Type B pancreatic cell (in vitro differentiated cells): ENCODE measurements at regions not wholly inside any gene's neighbourhood (a gene's known extent, or its start where the extent isn't known, plus 50 kb on each side); places are given as distances from the start of the nearest gene placed in this dataset.

Experiments used
- DNase-seq: peaks from one replicate; pipeline ENCODE4 v3.0.0; 2021; ENCODE audit warnings: mixed read lengths; ENCODE audit not compliant: unreplicated experiment; ENCODE audit errors: extremely low spot score
- H3K27ac Mint-ChIP-seq: 2 replicates; pipeline ENCODE4 v1.8.0; 2021; ENCODE audit warnings: mild to moderate bottlenecking, mixed read lengths
- H3K27me3 Mint-ChIP-seq: 2 replicates; pipeline ENCODE4 v1.8.0; 2021; ENCODE audit warnings: mixed read lengths
- H3K36me3 Mint-ChIP-seq: 2 replicates; pipeline ENCODE4 v1.8.0; 2021; ENCODE audit warnings: mixed read lengths
- H3K4me1 Mint-ChIP-seq: one replicate; pipeline ENCODE4 v1.8.0; 2021; ENCODE audit warnings: mixed read lengths; ENCODE audit not compliant: unreplicated experiment
- H3K4me3 Mint-ChIP-seq: 2 replicates; pipeline ENCODE4 v1.8.0; 2021; ENCODE audit warnings: mild to moderate bottlenecking, mixed read lengths
- H3K9me3 Mint-ChIP-seq: 2 replicates; pipeline ENCODE4 v1.8.0; 2021; ENCODE audit warnings: mixed read lengths
- TF ChIP-seq, protein P1 (sequence below): fragments of 200-600 bp; sonication (generic); conservative IDR thresholded peaks from 2 replicates; pipeline ENCODE4 v1.5.0; 2021; ENCODE audit warnings: antibody characterized with exemption, mild to moderate bottlenecking

DNA sequence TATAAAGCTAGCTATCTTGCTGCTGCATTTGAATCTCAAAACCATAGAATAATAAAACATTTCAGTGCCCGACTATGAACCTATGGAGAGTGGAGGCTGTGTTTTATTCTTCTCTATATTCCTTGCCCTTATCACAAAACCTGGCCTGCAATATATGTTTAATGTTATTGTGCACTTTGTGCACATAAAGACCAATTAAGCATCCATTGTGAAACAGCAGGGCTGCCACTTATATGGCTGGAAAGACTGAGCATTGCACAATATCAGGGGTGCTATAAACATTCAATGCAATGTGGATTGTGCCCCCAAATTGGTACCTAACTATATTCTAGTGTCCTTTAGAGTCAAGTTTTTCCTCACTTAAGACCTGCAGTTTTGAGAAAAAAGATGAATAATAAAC, 83.2 kb downstream of the RDH14 start:
- H3K4me3 Mint-ChIP-seq: no peak overlapping the region
- H3K9me3 Mint-ChIP-seq: no peaks in the 10 kb centered on the region
- peaks cover 24% of the 10 kb centered on the region for H3K27me3 Mint-ChIP-seq
- peaks cover 31% of the 10 kb centered on the region for H3K4me1 Mint-ChIP-seq
- no peak overlapping the region for H3K27ac Mint-ChIP-seq
- no peaks in the 10 kb centered on the region for H3K36me3 Mint-ChIP-seq
- TF ChIP-seq, protein P1, sequence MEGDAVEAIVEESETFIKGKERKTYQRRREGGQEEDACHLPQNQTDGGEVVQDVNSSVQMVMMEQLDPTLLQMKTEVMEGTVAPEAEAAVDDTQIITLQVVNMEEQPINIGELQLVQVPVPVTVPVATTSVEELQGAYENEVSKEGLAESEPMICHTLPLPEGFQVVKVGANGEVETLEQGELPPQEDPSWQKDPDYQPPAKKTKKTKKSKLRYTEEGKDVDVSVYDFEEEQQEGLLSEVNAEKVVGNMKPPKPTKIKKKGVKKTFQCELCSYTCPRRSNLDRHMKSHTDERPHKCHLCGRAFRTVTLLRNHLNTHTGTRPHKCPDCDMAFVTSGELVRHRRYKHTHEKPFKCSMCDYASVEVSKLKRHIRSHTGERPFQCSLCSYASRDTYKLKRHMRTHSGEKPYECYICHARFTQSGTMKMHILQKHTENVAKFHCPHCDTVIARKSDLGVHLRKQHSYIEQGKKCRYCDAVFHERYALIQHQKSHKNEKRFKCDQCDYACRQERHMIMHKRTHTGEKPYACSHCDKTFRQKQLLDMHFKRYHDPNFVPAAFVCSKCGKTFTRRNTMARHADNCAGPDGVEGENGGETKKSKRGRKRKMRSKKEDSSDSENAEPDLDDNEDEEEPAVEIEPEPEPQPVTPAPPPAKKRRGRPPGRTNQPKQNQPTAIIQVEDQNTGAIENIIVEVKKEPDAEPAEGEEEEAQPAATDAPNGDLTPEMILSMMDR: no peak
- DNase-seq: no peak

DNA sequence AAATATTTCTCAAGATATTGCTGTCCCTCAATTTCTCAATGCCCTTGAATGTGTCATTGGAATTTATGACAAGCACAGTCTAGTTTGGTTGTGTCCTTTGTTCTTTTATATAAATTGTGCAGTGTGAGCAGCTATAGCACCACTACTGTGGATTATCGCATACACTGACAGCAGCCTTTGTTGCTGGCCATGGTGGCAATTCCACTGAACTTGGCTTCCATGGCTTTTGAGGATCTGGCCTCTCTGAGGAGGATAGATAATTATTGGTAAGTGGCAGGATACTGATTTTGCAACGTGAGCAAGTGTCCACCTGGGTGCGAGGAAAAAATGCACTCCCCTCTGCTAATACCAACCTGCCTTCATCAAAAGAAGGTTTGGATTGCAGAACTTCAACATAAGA, 84.0 kb downstream of the RDH14 start:
- Mint-ChIP-seq H3K36me3 (no peaks in the 10 kb centered on the region), H3K27ac (no peak overlapping the region), H3K4me3 (no peak overlapping the region), H3K4me1 (peaks cover 31% of the 10 kb centered on the region), H3K9me3 (no peaks in the 10 kb centered on the region), H3K27me3 (peaks cover 20% of the 10 kb centered on the region)
- DNase-seq: no peak
- TF ChIP-seq, protein P1: no peak

DNA sequence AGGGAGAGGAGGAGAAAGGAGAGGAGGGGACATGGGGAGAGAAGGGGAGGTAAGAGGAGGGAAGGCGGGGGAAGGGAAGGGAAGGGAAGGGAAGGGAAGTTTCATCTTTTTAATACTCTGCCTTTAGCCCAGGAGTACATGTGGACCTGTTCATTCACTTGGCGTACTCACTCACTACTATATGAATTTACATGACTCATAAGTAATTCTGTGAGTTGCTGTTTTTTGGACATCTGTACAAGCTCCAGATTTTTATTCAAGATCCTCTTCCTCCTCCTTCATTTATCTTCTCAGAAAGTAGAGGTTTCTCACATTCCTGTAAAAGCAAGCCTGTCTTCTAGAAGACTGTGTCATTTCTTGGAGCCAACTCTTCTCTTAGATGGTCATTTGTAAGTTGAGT, 84.6 kb downstream of the RDH14 start:
- TF ChIP-seq, protein P1: no peak
- Mint-ChIP-seq H3K27me3 (peaks cover 20% of the 10 kb centered on the region), H3K9me3 (no peaks in the 10 kb centered on the region), H3K27ac (no peak overlapping the region), H3K4me3 (no peak overlapping the region), H3K36me3 (no peaks in the 10 kb centered on the region), H3K4me1 (peaks cover 29% of the 10 kb centered on the region)
- DNase-seq: no peak

DNA sequence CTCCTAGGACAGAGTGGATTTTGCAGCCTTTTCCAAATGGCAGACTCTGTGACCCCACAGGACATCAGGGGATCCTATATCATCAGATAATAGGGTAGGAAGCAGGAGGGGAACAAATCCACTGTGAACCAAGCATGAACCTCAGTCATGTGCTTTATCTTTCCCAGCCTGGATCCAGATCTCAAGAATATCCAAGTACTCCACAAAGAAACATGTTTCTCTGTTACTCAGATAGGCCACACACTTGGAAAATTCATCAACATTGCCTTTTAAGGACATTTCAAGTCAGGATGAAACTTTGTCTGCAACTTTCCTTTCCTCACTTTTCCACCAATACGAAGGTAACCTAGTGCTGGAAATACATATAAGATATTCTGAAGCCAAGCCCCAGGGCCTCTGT, 85.8 kb downstream of the RDH14 start:
- peaks cover 18% of the 10 kb centered on the region for H3K27me3 Mint-ChIP-seq
- no peaks in the 10 kb centered on the region for H3K36me3 Mint-ChIP-seq
- H3K4me1 Mint-ChIP-seq: peaks cover 17% of the 10 kb centered on the region
- H3K9me3 Mint-ChIP-seq: no peaks in the 10 kb centered on the region
- no peak overlapping the region for H3K4me3 Mint-ChIP-seq
- TF ChIP-seq, protein P1: no peak
- no peak overlapping the region for H3K27ac Mint-ChIP-seq
- no peak for DNase-seq

DNA sequence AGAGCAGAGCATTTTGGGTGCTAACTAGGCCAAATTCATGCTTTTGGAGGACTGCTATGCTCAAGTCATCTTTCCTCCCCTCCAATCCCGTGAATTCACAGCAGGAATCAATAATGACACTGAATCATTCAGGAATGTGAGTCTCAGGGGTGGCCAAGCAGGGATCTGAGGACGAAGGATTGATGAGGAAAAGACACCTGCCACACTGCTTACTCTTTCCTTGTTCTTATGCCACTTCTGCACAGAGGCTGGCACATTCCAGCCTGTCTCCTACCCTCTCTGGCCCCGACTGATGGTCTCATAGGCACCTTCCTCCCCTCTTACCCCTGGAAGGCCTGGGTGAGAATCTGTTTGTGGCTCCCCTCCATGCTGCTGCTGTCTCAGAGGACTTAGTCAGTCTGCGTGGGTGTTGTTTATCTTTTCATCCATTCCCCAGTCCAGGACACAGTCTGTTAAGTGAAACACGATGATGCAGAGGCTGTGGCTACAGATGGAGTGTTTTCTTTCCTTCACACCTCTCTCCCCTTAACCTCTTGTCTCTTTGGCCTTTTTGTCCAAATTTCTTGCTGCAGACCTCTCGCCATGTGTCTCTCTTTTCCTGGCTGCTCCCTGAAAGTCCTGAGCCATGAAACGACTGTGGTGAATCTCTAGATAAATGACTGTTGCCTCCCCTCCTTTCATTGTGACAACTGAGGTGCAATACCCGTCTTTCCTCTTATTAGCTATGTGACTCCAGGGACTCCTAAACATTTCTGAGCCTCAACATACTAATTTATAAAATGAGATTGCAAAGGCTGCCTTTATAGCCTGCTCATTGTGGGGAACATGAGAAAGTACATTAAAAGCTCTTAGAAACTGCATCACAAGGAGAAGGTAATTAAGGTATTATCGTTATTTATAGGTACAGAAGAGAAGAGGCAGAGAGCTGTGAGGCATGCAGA, 86.9 kb downstream of the RDH14 start:
- TF ChIP-seq, protein P1: no peak
- DNase-seq: no peak
- no peaks in the 10 kb centered on the region for H3K36me3 Mint-ChIP-seq
- H3K9me3 Mint-ChIP-seq: no peaks in the 10 kb centered on the region
- peaks cover 15% of the 10 kb centered on the region for H3K4me1 Mint-ChIP-seq
- no peak overlapping the region for H3K27ac Mint-ChIP-seq
- H3K27me3 Mint-ChIP-seq: peaks cover 16% of the 10 kb centered on the region
- no peak overlapping the region for H3K4me3 Mint-ChIP-seq
